GM19043 (cell line): ENCODE measurements at regions not wholly inside any gene's neighbourhood (a gene's known extent, or its start where the extent isn't known, plus 50 kb on each side); places are given as distances from the start of the nearest gene placed in this dataset.
"Not testable (repeated sequence)": the region's sequence is repeated elsewhere in the genome, so short reads cannot be mapped to it uniquely, and the experiment has no call there.

ENCODE experiments used
- ATAC-seq: cut with Tn5 transposase; IDR thresholded peaks from one replicate; pipeline ENCODE4 v1.9.1; 2021; ENCODE audit warnings: low read depth; ENCODE audit not compliant: unreplicated experiment

- not testable (repeated sequence) for ATAC-seq
Observed at GRCh38 chr3:125914608-125915436, 54.2 kb upstream of the ROPN1B start.

GRCh38 chr3:125915437-125915787 is 53.6 kb upstream of the ROPN1B start:
- not testable (repeated sequence) for ATAC-seq

GRCh38 chr3:125915792-125916375 is 53.1 kb upstream of the ROPN1B start:
- ATAC-seq, result peak; percentile 78

DNA sequence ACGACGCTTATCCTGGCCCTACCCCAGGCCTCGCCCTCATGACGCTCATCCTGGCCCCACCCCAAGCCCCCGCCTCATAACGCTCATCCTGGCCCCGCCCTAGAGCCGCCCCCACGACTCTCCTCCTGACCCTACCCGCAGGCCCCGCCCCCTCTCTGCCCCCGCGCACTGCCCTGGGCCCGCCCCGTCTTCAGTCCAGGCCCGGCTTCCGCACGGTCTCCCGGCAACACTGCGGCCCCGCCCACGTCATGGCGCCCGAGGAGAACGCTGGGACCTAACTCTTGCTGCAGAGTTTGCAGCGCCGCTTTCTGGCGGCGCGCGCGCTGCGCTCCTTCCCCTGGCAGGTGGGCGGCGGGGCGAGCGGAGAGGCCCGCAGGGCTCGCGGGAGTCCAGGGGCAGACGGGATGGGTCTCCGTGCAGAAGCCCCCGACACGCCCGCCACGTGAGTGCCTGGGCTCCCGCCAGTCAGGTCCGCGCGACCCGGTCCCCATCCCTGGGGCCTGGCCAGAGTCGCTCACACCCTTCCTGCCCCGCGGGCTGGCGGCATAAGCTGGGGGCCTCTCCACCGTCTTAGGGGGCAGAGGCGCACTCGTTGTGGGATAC is 52.5 kb upstream of the ROPN1B start:
- peak; percentile 58 for ATAC-seq

GRCh38 chr3:125917020-125917549 is 51.9 kb upstream of the ROPN1B start:
- ATAC-seq, result not testable (repeated sequence)

DNA sequence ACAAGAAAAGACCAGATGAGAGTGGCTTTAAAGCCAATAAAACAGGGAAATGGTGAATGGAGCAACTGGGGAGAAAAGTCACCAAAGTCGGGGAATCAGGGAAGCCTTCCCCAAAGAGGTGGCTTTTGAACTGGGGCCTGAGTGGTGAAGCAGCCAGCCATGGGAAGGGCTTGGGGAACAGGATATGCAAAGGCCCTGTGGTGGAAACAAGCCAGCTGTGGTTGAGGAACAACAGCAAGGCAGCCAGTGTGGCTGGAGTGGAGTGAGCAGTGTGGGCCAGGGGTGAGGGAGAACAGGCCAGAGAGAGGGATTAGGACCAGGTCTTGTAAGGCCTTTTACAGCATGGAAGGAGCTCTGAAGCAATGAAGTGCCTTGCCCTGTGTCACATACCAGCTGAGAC is 51.0 kb upstream of the ROPN1B start:
- not testable (repeated sequence) for ATAC-seq

DNA sequence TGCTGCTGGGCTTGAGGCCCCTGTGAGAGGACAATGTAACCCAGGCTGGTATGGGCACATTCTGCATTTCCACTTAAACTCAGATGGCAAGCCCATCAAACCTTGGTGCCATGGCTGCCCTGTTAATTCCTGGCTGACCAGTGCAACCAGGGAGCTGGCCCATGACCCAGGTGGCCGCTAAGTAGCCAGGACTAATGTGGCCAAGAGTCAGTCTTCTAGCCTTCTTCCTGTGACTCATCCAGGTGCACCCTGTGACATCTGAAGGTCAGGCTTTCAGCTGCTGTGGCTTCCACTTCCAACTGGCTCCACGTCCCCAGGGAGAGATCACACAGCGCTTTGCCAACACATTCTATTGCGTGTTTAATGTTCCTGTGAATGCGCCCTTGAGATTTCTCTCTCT is 50.5 kb upstream of the ROPN1B start:
- ATAC-seq, result not testable (repeated sequence)

- not testable (repeated sequence) for ATAC-seq
Observed at GRCh38 chr3:125918866-125919265, 50.1 kb upstream of the ROPN1B start.
